Mesendoderm (in vitro differentiated cells): ENCODE measurements at regions not wholly inside any gene's neighbourhood (a gene's known extent, or its start where the extent isn't known, plus 50 kb on each side); places are given as distances from the start of the nearest gene placed in this dataset.

Source experiments
- DNase-seq: peaks from one replicate; pipeline ENCODE4 v3.0.0; 2013
- H2AK5ac ChIP-seq: 2 replicates; pipeline ENCODE4 v1.6.1; 2013; ENCODE audit warnings: low read length, inconsistent platforms
- H2BK120ac ChIP-seq: 2 replicates; pipeline ENCODE4 v1.6.1; 2013; ENCODE audit warnings: low read depth, mild to moderate bottlenecking, low read length, moderate library complexity, mixed read lengths
- H2BK15ac ChIP-seq: replicated peaks from 2 replicates; pipeline ENCODE4 v1.6.1; 2013; ENCODE audit warnings: low read depth, mild to moderate bottlenecking, moderate library complexity
- H2BK5ac ChIP-seq: 2 replicates; pipeline ENCODE4 v1.6.1; 2013; ENCODE audit warnings: low read length, inconsistent platforms
- H3K18ac ChIP-seq: 2 replicates; pipeline ENCODE4 v1.6.1; 2013; ENCODE audit warnings: mild to moderate bottlenecking, low read length, mixed read lengths
- H3K23ac ChIP-seq: one replicate; pipeline ENCODE4 v1.6.1; 2013; ENCODE audit warnings: low read length
- H3K27ac ChIP-seq: 2 replicates; pipeline ENCODE4 v1.5.1; 2013; ENCODE audit warnings: low read depth, mild to moderate bottlenecking, inconsistent platforms, low read length, moderate library complexity
- H3K27me3 ChIP-seq: 2 replicates; pipeline ENCODE4 v1.6.1; 2013; ENCODE audit warnings: low read length, control low read depth, mild to moderate bottlenecking, inconsistent platforms; ENCODE audit not compliant: insufficient read depth, poor library complexity
- H3K36me3 ChIP-seq: 2 replicates; pipeline ENCODE4 v1.6.1; 2013; ENCODE audit warnings: low read length, inconsistent platforms; ENCODE audit not compliant: control insufficient read depth, insufficient read depth
- H3K4ac ChIP-seq: one replicate; pipeline ENCODE4 v1.6.1; 2013; ENCODE audit warnings: low read depth, mild to moderate bottlenecking, low read length, moderate library complexity
- H3K4me1 ChIP-seq: 2 replicates; pipeline ENCODE4 v1.6.1; 2013; ENCODE audit warnings: low read depth, low read length, inconsistent platforms; ENCODE audit not compliant: control insufficient read depth
- H3K4me2 ChIP-seq: 2 replicates; pipeline ENCODE4 v1.6.1; 2013; ENCODE audit warnings: low read length
- H3K4me3 ChIP-seq: 2 replicates; pipeline ENCODE4 v1.5.1; 2013; ENCODE audit warnings: mild to moderate bottlenecking, low read length
- H3K56ac ChIP-seq: one replicate; pipeline ENCODE4 v1.6.1; 2013; ENCODE audit warnings: low read length
- H3K79me1 ChIP-seq: 2 replicates; pipeline ENCODE4 v1.6.1; 2013; ENCODE audit warnings: low read length, inconsistent platforms
- H3K79me2 ChIP-seq: 2 replicates; pipeline ENCODE4 v1.6.1; 2013; ENCODE audit warnings: mild to moderate bottlenecking, low read length; ENCODE audit not compliant: control insufficient read depth, insufficient read depth
- H3K9ac ChIP-seq: 2 replicates; pipeline ENCODE4 v1.6.1; 2013; ENCODE audit warnings: low read length, inconsistent platforms
- H4K5ac ChIP-seq: one replicate; pipeline ENCODE4 v1.6.1; 2013; ENCODE audit warnings: low read length
- H4K8ac ChIP-seq: one replicate; pipeline ENCODE4 v1.6.1; 2013; ENCODE audit warnings: low read depth, mild to moderate bottlenecking, control low read depth, low read length, moderate library complexity
- WGBS: extraction: QIAGEN DNeasy Blood & Tissue Kit; methylation state at CpG from one replicate; pipeline ENCODE4 v1.1.7; 2013; ENCODE audit warnings: low lambda C conversion rate, missing lambda C conversion rate; ENCODE audit not compliant: insufficient coverage; ENCODE audit errors: extremely low coverage; 5-methylcytosine and 5-hydroxymethylcytosine counted together

DNA sequence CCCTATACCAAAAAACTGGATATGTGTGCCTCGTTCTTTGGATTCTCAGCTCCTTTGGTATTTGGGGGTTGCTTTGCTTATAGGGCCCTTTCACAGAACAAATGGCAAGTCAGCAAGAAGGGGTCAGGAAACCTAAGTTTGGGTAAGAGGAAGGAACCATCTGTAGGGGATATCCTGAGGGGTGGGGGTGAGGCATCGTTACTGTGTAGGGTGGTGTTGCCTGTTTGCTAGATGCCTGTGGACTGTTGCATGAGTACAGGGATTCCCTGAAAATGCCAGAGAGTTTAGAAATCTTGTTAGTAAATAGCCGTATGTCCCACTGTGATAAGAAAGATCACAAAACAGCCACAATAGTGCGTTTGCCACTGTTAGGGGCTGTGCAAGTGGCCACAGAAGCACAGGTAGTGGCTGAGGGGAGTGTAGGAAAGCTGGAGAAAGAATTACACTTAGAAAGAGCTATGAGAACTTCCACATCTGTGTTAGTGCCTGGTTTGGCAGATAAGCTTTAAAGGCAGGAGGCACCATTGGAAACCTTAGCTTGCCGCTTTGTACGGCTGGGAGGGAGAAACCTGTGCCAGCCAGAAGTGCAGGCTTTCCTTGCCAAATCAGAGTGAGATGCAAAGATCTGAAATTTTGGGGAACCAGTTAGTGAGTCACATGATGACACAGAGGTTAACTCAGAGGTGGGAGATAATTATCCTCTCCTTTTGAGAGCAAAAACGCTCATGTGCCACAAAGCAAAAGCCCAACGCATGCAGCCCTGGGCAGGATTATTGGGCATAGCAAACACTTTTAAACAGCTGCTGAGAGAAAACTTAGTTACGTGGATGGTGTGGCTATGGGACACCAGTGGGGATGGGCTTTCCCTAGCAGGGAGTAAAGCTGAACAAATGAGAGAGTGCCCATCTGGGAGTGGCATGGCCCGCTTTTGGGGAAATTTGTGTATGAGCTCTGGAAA, 343.7 kb downstream of the ARAP2 start:
- H3K4ac ChIP-seq: no peak overlapping the region
- no peaks in the 10 kb centered on the region for H3K79me1 ChIP-seq
- H2BK120ac ChIP-seq: no peak overlapping the region
- no peak overlapping the region for H3K9ac ChIP-seq
- no peak overlapping the region for H3K27ac ChIP-seq
- no peak for DNase-seq
- H3K4me1 ChIP-seq: no peaks in the 10 kb centered on the region
- no peak overlapping the region for H3K56ac ChIP-seq
- H3K4me2 ChIP-seq: no peak overlapping the region
- no peak overlapping the region for H2BK15ac ChIP-seq
- no peak overlapping the region for H3K4me3 ChIP-seq
- no peaks in the 10 kb centered on the region for H3K36me3 ChIP-seq
- no CpG with 5 or more reads among the region's 10 CpGs for WGBS
- H2BK5ac ChIP-seq: no peak overlapping the region
- H4K8ac ChIP-seq: no peak overlapping the region
- H3K23ac ChIP-seq: no peak overlapping the region
- H3K27me3 ChIP-seq: no peaks in the 10 kb centered on the region
- H2AK5ac ChIP-seq: no peak overlapping the region
- H3K79me2 ChIP-seq: no peaks in the 10 kb centered on the region
- H3K18ac ChIP-seq: no peak overlapping the region
- no peak overlapping the region for H4K5ac ChIP-seq

- H3K9ac ChIP-seq: no peak overlapping the region
- no peak overlapping the region for H3K18ac ChIP-seq
- H3K4me1 ChIP-seq: no peaks in the 10 kb centered on the region
- H3K4ac ChIP-seq: no peak overlapping the region
- no peaks in the 10 kb centered on the region for H3K36me3 ChIP-seq
- no peak overlapping the region for H3K23ac ChIP-seq
- no peak overlapping the region for H2BK15ac ChIP-seq
- no peak overlapping the region for H2BK120ac ChIP-seq
- H4K5ac ChIP-seq: no peak overlapping the region
- no peak overlapping the region for H4K8ac ChIP-seq
- no peak overlapping the region for H3K56ac ChIP-seq
- no peaks in the 10 kb centered on the region for H3K79me2 ChIP-seq
- no peak overlapping the region for H2AK5ac ChIP-seq
- H3K27me3 ChIP-seq: no peaks in the 10 kb centered on the region
- H2BK5ac ChIP-seq: no peak overlapping the region
- no peaks in the 10 kb centered on the region for H3K79me1 ChIP-seq
- H3K4me3 ChIP-seq: no peak overlapping the region
- DNase-seq: no peak
- H3K4me2 ChIP-seq: no peak overlapping the region
- H3K27ac ChIP-seq: no peak overlapping the region
- WGBS: no CpG with 5 or more reads among the region's 2 CpGs
Observed at GRCh38 chr4:35912174-35912573, 332.1 kb downstream of the ARAP2 start.

GRCh38 chr4:35918491-35918977, 325.8 kb downstream of the ARAP2 start:
- H3K27ac ChIP-seq: no peak overlapping the region
- H3K27me3 ChIP-seq: no peaks in the 10 kb centered on the region
- WGBS: no CpG with 5 or more reads among the region's 1 CpG
- H2AK5ac ChIP-seq: no peak overlapping the region
- no peak overlapping the region for H4K5ac ChIP-seq
- DNase-seq: no peak
- H2BK15ac ChIP-seq: no peak overlapping the region
- H3K36me3 ChIP-seq: no peaks in the 10 kb centered on the region
- no peaks in the 10 kb centered on the region for H3K4me1 ChIP-seq
- H3K4ac ChIP-seq: no peak overlapping the region
- no peak overlapping the region for H3K56ac ChIP-seq
- H3K79me1 ChIP-seq: no peaks in the 10 kb centered on the region
- H3K9ac ChIP-seq: no peak overlapping the region
- no peak overlapping the region for H4K8ac ChIP-seq
- no peak overlapping the region for H2BK5ac ChIP-seq
- H3K18ac ChIP-seq: no peak overlapping the region
- no peak overlapping the region for H3K4me3 ChIP-seq
- no peaks in the 10 kb centered on the region for H3K79me2 ChIP-seq
- H3K23ac ChIP-seq: no peak overlapping the region
- H3K4me2 ChIP-seq: no peak overlapping the region
- H2BK120ac ChIP-seq: no peak overlapping the region

DNA sequence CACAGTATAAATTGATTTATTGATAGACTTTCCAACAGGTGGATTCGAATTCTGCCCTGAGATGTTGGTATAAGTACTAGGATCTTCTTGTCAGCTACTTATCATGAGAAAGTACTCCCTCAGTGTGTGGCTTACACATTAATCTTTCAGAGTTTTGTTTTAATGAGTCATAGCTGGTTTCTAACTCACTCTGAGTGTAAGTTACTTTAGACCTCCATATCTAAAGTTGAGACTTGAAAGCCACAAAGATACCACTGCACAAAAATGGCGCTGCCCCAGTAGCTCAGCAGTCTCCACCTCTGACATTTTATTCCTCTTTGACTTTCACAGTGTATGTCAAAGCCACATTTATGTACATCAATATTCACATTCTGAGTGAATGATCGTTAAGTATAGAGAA, 318.5 kb downstream of the ARAP2 start:
- no peak overlapping the region for H3K9ac ChIP-seq
- H4K8ac ChIP-seq: no peak overlapping the region
- no peaks in the 10 kb centered on the region for H3K79me2 ChIP-seq
- no peak overlapping the region for H2BK15ac ChIP-seq
- no peaks in the 10 kb centered on the region for H3K36me3 ChIP-seq
- H3K27me3 ChIP-seq: no peaks in the 10 kb centered on the region
- H3K79me1 ChIP-seq: no peaks in the 10 kb centered on the region
- no peak overlapping the region for H3K4me2 ChIP-seq
- DNase-seq: no peak
- H3K56ac ChIP-seq: no peak overlapping the region
- H3K27ac ChIP-seq: no peak overlapping the region
- H3K4me3 ChIP-seq: no peak overlapping the region
- no peak overlapping the region for H2BK5ac ChIP-seq
- H3K4me1 ChIP-seq: no peaks in the 10 kb centered on the region
- no peak overlapping the region for H3K4ac ChIP-seq
- no peak overlapping the region for H2AK5ac ChIP-seq
- H4K5ac ChIP-seq: no peak overlapping the region
- WGBS: no CpG with 5 or more reads among the region's 3 CpGs
- H3K18ac ChIP-seq: no peak overlapping the region
- H2BK120ac ChIP-seq: no peak overlapping the region
- no peak overlapping the region for H3K23ac ChIP-seq

DNA sequence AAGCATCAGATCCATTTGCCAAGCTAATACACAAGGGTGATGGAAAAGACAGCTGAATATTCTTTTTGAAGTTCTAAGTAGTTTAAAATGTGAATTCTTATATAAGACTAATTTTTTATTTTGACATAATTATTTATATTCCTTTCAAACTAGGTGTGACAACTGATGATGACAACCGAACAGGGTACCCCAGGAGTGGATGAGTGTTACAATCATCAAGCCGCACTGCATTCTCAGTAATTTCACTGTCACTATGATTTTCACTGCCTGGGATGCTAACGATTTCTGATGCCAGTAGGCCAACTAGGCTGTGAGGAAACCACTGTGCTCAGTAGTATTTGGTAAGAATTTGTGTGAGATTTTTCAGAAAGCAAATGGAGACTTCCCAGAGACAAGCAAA, 317.5 kb downstream of the ARAP2 start:
- no peak overlapping the region for H4K8ac ChIP-seq
- no peak overlapping the region for H3K4me2 ChIP-seq
- H2BK5ac ChIP-seq: no peak overlapping the region
- no peaks in the 10 kb centered on the region for H3K27me3 ChIP-seq
- DNase-seq: no peak
- WGBS: no CpG with 5 or more reads among the region's 3 CpGs
- H3K23ac ChIP-seq: no peak overlapping the region
- H3K79me2 ChIP-seq: no peaks in the 10 kb centered on the region
- no peak overlapping the region for H3K4ac ChIP-seq
- no peak overlapping the region for H2BK15ac ChIP-seq
- no peaks in the 10 kb centered on the region for H3K4me1 ChIP-seq
- H2BK120ac ChIP-seq: no peak overlapping the region
- no peak overlapping the region for H3K4me3 ChIP-seq
- H3K79me1 ChIP-seq: no peaks in the 10 kb centered on the region
- H3K27ac ChIP-seq: no peak overlapping the region
- H3K36me3 ChIP-seq: no peaks in the 10 kb centered on the region
- no peak overlapping the region for H3K18ac ChIP-seq
- no peak overlapping the region for H4K5ac ChIP-seq
- H3K56ac ChIP-seq: no peak overlapping the region
- no peak overlapping the region for H2AK5ac ChIP-seq
- no peak overlapping the region for H3K9ac ChIP-seq
